Gastrocnemius medialis (tissue), 4 donors: ENCODE measurements at regions not wholly inside any gene's neighbourhood (a gene's known extent, or its start where the extent isn't known, plus 50 kb on each side); places are given as distances from the start of the nearest gene placed in this dataset.

Experiments
- POLR2A ChIP-seq, 2 donors: fragments of 450-650 bp; IDR thresholded peaks; one replicate each; pipeline ENCODE4 v1.6.1; 2017; ENCODE audit warnings: antibody characterized with exemption in 2 of 2, mild to moderate bottlenecking in 2 of 2, moderate library complexity in 2 of 2
- TF ChIP-seq, protein P1 (sequence below), 5 experiments: fragments of 450-650 bp in 3 of 5; fragments of 200-600 bp in 2 of 5; sonication (generic) in 2 of 5; IDR thresholded peaks in 4 of 5; conservative IDR thresholded peaks in 1 of 5; 1 replicate in 4 of 5; 2 replicates in 1 of 5; pipeline ENCODE4 v1.5.1; 2016 to 2019; ENCODE audit warnings: antibody characterized with exemption in 5 of 5, mild to moderate bottlenecking in 3 of 5, moderate library complexity in 3 of 5

DNA sequence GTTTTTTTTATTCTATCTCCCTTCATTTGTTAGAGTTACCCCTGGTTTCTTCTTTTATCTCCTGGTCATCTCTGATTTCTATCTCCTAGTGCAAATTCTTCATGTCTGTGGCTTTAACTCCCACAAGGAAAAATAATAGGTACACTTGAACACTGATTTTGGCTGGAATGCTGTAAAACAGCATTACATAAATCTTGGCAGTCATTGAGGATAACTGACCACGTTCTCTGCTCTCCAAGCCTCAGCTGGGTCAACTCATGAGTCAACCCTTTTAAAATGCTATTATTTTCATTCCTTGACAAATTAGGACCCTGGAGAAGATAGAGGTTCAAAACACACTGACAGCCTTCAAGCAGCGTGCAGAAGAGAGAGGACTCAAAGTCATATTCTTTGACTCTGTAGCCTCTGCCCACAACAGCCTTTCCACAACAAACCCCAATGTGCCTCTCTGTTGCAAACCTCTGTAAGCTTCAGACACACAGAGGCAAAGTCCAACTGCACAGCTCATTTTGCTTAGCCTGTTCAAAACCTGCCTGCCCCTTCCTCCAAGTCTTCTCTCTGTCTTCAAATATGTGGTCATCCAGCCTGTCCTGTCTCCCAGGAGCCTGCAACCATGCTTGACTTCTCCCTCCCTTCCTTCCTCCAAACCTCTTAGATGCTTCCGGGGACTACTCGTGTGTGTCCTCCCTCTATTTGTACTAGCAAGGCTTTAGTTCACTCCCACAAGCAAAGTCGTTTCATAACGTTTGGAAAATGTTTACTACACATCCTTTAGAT is 398.4 kb downstream of the MED10 start:
- TF ChIP-seq, protein P1, sequence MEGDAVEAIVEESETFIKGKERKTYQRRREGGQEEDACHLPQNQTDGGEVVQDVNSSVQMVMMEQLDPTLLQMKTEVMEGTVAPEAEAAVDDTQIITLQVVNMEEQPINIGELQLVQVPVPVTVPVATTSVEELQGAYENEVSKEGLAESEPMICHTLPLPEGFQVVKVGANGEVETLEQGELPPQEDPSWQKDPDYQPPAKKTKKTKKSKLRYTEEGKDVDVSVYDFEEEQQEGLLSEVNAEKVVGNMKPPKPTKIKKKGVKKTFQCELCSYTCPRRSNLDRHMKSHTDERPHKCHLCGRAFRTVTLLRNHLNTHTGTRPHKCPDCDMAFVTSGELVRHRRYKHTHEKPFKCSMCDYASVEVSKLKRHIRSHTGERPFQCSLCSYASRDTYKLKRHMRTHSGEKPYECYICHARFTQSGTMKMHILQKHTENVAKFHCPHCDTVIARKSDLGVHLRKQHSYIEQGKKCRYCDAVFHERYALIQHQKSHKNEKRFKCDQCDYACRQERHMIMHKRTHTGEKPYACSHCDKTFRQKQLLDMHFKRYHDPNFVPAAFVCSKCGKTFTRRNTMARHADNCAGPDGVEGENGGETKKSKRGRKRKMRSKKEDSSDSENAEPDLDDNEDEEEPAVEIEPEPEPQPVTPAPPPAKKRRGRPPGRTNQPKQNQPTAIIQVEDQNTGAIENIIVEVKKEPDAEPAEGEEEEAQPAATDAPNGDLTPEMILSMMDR (IDR thresholded peaks at IDR 0.05 in 4 of 5, conservative IDR thresholded peaks at IDR 0.05 in 1 of 5), result no peak
- TF ChIP-seq POLR2A (IDR thresholded peaks at IDR 0.05), result no peak
